GM12872 (cell line): ENCODE measurements at regions not wholly inside any gene's neighbourhood (a gene's known extent, or its start where the extent isn't known, plus 50 kb on each side); places are given as distances from the start of the nearest gene placed in this dataset.
A peak's percentile ranks its signal among the peaks of the same experiment; 100 is the strongest.

Experiments used
- CTCF ChIP-seq: IDR thresholded peaks from 3 replicates; pipeline ENCODE4 v1.5.1; 2011; ENCODE audit warnings: low read depth, mild to moderate bottlenecking, low read length, moderate library complexity; ENCODE audit not compliant: insufficient read depth

- TF ChIP-seq CTCF = no peak
Observed at GRCh38 chr2:217515615-217516309, 487.0 kb downstream of the TNS1 start.

GRCh38 chr2:217513258-217513657 lies 489.5 kb downstream of the TNS1 start:
- no peak for TF ChIP-seq CTCF

GRCh38 chr2:217512728-217513127 lies 490.1 kb downstream of the TNS1 start:
- TF ChIP-seq CTCF = no peak

GRCh38 chr2:217512259-217512658 lies 490.5 kb downstream of the TNS1 start:
- no peak for TF ChIP-seq CTCF

- TF ChIP-seq CTCF = no peak
Observed at GRCh38 chr2:217511850-217512249, 490.9 kb downstream of the TNS1 start.

- TF ChIP-seq CTCF = peak; percentile 68
Observed at GRCh38 chr2:217510771-217511291, 492.0 kb downstream of the TNS1 start.

- TF ChIP-seq CTCF = no peak
Observed at GRCh38 chr2:217505303-217505702, 497.5 kb downstream of the TNS1 start.
